ENCODE measurements at regions not wholly inside any gene's neighbourhood (a gene's known extent, or its start where the extent isn't known, plus 50 kb on each side); places are given as distances from the start of the nearest gene placed in this dataset.

DNA sequence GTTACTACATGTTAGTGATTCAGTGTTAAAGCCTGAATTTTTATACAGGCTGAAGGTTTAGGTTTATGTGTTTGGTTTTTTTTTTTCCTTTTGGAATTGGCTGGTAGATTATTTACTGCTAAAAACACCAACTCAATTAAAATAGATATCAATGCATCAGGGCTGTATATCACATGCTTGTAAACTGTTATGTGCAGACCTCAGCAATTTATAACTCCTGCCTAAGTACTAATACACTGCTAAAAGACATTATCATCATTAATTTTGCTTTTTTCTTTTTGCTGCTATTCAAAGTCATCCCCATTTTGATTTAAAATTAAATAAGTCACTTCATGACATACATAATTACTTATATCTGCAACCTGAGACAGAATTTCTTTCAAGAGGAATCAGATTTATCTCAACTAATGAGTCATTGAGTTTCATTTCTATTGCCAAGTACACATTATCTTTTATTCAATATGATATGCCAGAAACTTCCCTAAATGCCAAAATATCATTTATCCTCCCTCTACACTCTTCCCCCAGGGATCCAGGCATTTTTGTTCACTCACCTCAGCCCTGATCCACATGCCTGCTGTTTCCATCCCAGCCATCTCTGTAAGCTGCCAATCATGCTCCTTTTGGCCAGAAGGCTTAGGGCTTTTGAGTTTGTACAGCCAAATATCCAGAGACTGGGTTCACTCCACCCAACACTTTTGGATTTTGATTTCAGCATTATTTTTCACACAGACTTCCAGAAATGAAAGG is 98.5 kb downstream of the POLR1F start:
- Histone ChIP-seq H3K4me1 (ENCODE audit: low read depth, poor library complexity, severe bottlenecking) (no peaks in the 10 kb centered on the region), H4K20me1 (ENCODE audit: insufficient read depth) (no peaks in the 10 kb centered on the region), H3K4me2 (no peak overlapping the region), H3K27ac (no peak overlapping the region), H2AFZ (ENCODE audit: low read depth) (no peak overlapping the region), H3K4me3 (IDR thresholded peaks at IDR 0.05; ENCODE audit: insufficient read depth, low read depth, low read length) (no peak overlapping the region), H3K27me3 (ENCODE audit: insufficient read depth, low read depth) (no peaks in the 10 kb centered on the region), H3K36me3 (ENCODE audit: insufficient read depth) (no peaks in the 10 kb centered on the region), H3K79me2 (ENCODE audit: insufficient read depth, low read depth) (no peaks in the 10 kb centered on the region), H3K9ac (no peak overlapping the region)
- no peak for TF ChIP-seq CTCF (conservative IDR thresholded peaks at IDR 0.05; ENCODE audit: low read depth, low read length)

GRCh38 chr7:19589446-19589845 is 119.4 kb downstream of the POLR1F start:
- Histone ChIP-seq H3K36me3 (ENCODE audit: insufficient read depth) (no peaks in the 10 kb centered on the region), H3K27me3 (ENCODE audit: insufficient read depth, low read depth) (no peaks in the 10 kb centered on the region), H4K20me1 (ENCODE audit: insufficient read depth) (no peaks in the 10 kb centered on the region), H2AFZ (ENCODE audit: low read depth) (no peak overlapping the region), H3K9ac (no peak overlapping the region), H3K4me2 (no peak overlapping the region), H3K4me1 (ENCODE audit: low read depth, poor library complexity, severe bottlenecking) (no peaks in the 10 kb centered on the region), H3K4me3 (IDR thresholded peaks at IDR 0.05; ENCODE audit: insufficient read depth, low read depth, low read length) (no peak overlapping the region), H3K27ac (no peak overlapping the region), H3K79me2 (ENCODE audit: insufficient read depth, low read depth) (no peaks in the 10 kb centered on the region)
- no peak for TF ChIP-seq CTCF (conservative IDR thresholded peaks at IDR 0.05; ENCODE audit: low read depth, low read length)

- no peak for TF ChIP-seq CTCF (conservative IDR thresholded peaks at IDR 0.05; ENCODE audit: low read depth, low read length)
- Histone ChIP-seq H3K36me3 (ENCODE audit: insufficient read depth) (no peaks in the 10 kb centered on the region), H4K20me1 (ENCODE audit: insufficient read depth) (no peaks in the 10 kb centered on the region), H3K4me3 (IDR thresholded peaks at IDR 0.05; ENCODE audit: insufficient read depth, low read depth, low read length) (no peak overlapping the region), H3K27ac (no peak overlapping the region), H3K4me2 (no peak overlapping the region), H3K79me2 (ENCODE audit: insufficient read depth, low read depth) (no peaks in the 10 kb centered on the region), H3K4me1 (ENCODE audit: low read depth, poor library complexity, severe bottlenecking) (no peaks in the 10 kb centered on the region), H2AFZ (ENCODE audit: low read depth) (no peak overlapping the region), H3K27me3 (ENCODE audit: insufficient read depth, low read depth) (no peaks in the 10 kb centered on the region), H3K9ac (no peak overlapping the region)
Measured at GRCh38 chr7:19587291-19587690, 121.5 kb downstream of the POLR1F start.

GRCh38 chr7:19585761-19586160 is 123.1 kb downstream of the POLR1F start:
- no peaks in the 10 kb centered on the region for H3K27me3 ChIP-seq (ENCODE audit: insufficient read depth, low read depth)
- no peak overlapping the region for H3K4me3 ChIP-seq (IDR thresholded peaks at IDR 0.05; ENCODE audit: insufficient read depth, low read depth, low read length)
- no peaks in the 10 kb centered on the region for H4K20me1 ChIP-seq (ENCODE audit: insufficient read depth)
- no peak overlapping the region for H3K27ac ChIP-seq
- no peaks in the 10 kb centered on the region for H3K4me1 ChIP-seq (ENCODE audit: low read depth, poor library complexity, severe bottlenecking)
- H3K4me2 ChIP-seq, result no peak overlapping the region
- no peak overlapping the region for H2AFZ ChIP-seq (ENCODE audit: low read depth)
- H3K9ac ChIP-seq, result no peak overlapping the region
- no peaks in the 10 kb centered on the region for H3K79me2 ChIP-seq (ENCODE audit: insufficient read depth, low read depth)
- TF ChIP-seq CTCF (conservative IDR thresholded peaks at IDR 0.05; ENCODE audit: low read depth, low read length), result no peak
- H3K36me3 ChIP-seq (ENCODE audit: insufficient read depth), result no peaks in the 10 kb centered on the region

All from KMS-11 (cell line).